ENCODE measurements at regions not wholly inside any gene's neighbourhood (a gene's known extent, or its start where the extent isn't known, plus 50 kb on each side); places are given as distances from the start of the nearest gene placed in this dataset.

DNA sequence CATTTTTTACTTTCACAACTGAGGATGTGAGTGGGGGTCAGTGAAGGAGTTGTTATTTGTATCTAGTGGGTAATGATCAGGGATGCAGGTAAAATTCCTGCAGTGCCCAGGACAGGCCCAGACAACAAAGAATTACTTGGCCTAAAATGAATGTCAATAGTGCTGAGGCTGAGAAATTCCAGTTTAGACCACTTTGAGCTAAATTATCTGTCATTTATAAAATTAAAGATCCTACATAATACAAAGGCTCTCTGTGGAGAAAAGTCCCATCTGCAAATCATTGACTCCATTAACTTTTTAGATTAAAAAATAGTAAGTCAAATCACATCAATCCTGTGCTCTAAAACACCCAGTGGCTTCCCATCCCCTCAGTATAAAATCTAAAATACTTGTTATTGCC is 130.7 kb upstream of the COL11A1 start:
- intact Hi-C loops (cut with micrococcal nuclease; ENCODE audit: unreplicated experiment): no loop called here
- Histone ChIP-seq H3K4me2 (ENCODE audit: control insufficient read depth, insufficient read depth) (no peak overlapping the region), H3K9ac (ENCODE audit: control insufficient read depth, insufficient read depth, low read length) (no peak overlapping the region), H3K36me3 (ENCODE audit: control insufficient read depth in 2 of 2, insufficient read depth in 2 of 2, low read length in 1 of 2) (no peaks in the 10 kb centered on the region), H3K4me3 (no peak overlapping the region), H3K27me3 (replicated peaks in 1 of 2; ENCODE audit: control insufficient read depth in 2 of 2, insufficient read depth in 2 of 2, low read length in 1 of 2) (no peaks in the 10 kb centered on the region), H3K27ac (ENCODE audit: control insufficient read depth, insufficient read depth) (no peak overlapping the region), H3K9me3 (replicated peaks; ENCODE audit: control insufficient read depth, insufficient read depth, low read length) (no peaks in the 10 kb centered on the region), H2AFZ (ENCODE audit: control insufficient read depth, low read depth, low read length) (no peak overlapping the region), H3K79me2 (ENCODE audit: control insufficient read depth, insufficient read depth, low read length) (no peaks in the 10 kb centered on the region), H3K4me1 (ENCODE audit: control insufficient read depth, insufficient read depth, low read length) (no peaks in the 10 kb centered on the region), H4K20me1 (ENCODE audit: control insufficient read depth, insufficient read depth) (no peaks in the 10 kb centered on the region)
- SMC1A ChIA-PET (ENCODE audit: uncharacterized antibody, unreplicated experiment): no interaction called here
- no peak for ATAC-seq
- CTCF ChIA-PET: interaction anchor here (1.4 kb wide), 1 partner anchor 223 kb away, joined by 3 read pairs; no protein-coding TSS in a partner anchor
- BruUV-seq (replicated peaks): no TSS peak
- in situ Hi-C loops (cut with MboI): no loop called here
- RAD21 ChIA-PET (ENCODE audit: unreplicated experiment): no interaction called here
- DNase-seq (ENCODE audit: low read depth, low spot score): no peak
- FAIRE-seq: no peak
- TF ChIP-seq, protein P1, sequence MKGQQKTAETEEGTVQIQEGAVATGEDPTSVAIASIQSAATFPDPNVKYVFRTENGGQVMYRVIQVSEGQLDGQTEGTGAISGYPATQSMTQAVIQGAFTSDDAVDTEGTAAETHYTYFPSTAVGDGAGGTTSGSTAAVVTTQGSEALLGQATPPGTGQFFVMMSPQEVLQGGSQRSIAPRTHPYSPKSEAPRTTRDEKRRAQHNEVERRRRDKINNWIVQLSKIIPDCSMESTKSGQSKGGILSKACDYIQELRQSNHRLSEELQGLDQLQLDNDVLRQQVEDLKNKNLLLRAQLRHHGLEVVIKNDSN (IDR thresholded peaks at IDR 0.05; ENCODE audit: borderline replicate concordance, extremely low read length, insufficient read depth, low read depth, low read length): no peak
- TF ChIP-seq REST (IDR thresholded peaks at IDR 0.05; ENCODE audit: low read depth, low read length) (no peak), ZNF274 (IDR thresholded peaks at IDR 0.05; ENCODE audit: insufficient read depth, insufficient read length) (no peak), PML (IDR thresholded peaks at IDR 0.05; ENCODE audit: low read length) (no peak), FOXM1 (IDR thresholded peaks at IDR 0.05; ENCODE audit: low read depth, low read length) (no peak), STAT3 (IDR thresholded peaks at IDR 0.05; ENCODE audit: low read depth, low read length) (no peak), ATF7 (IDR thresholded peaks at IDR 0.05; ENCODE audit: low read depth) (no peak), BCL11A (IDR thresholded peaks at IDR 0.05; ENCODE audit: low read depth, low read length) (no peak), KDM1A (IDR thresholded peaks at IDR 0.05; ENCODE audit: borderline replicate concordance) (no peak), WRNIP1 (IDR thresholded peaks at IDR 0.05; ENCODE audit: borderline replicate concordance, low read depth, low read length) (no peak)
- POLR2A ChIA-PET: no interaction called here
